NB4 (cell line): ENCODE measurements at regions not wholly inside any gene's neighbourhood (a gene's known extent, or its start where the extent isn't known, plus 50 kb on each side); places are given as distances from the start of the nearest gene placed in this dataset.

ENCODE experiments used
- CTCF ChIP-seq: IDR thresholded peaks from one replicate; pipeline ENCODE4 v1.5.1; 2012; ENCODE audit warnings: low read depth, low read length
- MAX ChIP-seq: IDR thresholded peaks from 2 replicates; pipeline ENCODE4 v1.6.1; 2011; ENCODE audit warnings: low read depth, low read length
- MYC ChIP-seq: IDR thresholded peaks from 2 replicates; pipeline ENCODE4 v1.6.1; 2011; ENCODE audit warnings: low read depth, low read length

GRCh38 chr3:41033956-41034519 lies 165.3 kb upstream of the CTNNB1 start:
- TF ChIP-seq CTCF (no peak), MYC (no peak), MAX (no peak)
